ENCODE measurements at regions not wholly inside any gene's neighbourhood (a gene's known extent, or its start where the extent isn't known, plus 50 kb on each side); places are given as distances from the start of the nearest gene placed in this dataset.

DNA sequence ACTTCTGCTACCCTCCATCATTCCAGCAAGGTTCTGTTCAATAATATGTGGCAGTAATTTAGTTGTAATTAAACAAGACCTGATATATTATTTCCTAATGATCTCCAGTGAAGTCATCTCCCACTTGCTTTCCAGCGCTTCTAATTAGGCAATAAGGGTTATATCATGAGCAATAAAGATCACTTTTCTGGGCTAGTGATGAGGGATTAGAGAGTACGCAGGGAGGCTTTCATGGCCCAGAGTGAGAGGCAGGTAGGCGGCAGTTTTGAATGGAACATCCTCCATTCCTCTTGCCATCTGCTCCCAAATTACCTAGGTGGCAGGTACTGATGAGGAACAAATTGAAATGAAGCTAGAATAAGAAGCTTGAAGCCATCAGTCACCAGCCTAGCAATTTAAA is 358.1 kb upstream of the SYT4 start:
- TF ChIP-seq, protein P1, sequence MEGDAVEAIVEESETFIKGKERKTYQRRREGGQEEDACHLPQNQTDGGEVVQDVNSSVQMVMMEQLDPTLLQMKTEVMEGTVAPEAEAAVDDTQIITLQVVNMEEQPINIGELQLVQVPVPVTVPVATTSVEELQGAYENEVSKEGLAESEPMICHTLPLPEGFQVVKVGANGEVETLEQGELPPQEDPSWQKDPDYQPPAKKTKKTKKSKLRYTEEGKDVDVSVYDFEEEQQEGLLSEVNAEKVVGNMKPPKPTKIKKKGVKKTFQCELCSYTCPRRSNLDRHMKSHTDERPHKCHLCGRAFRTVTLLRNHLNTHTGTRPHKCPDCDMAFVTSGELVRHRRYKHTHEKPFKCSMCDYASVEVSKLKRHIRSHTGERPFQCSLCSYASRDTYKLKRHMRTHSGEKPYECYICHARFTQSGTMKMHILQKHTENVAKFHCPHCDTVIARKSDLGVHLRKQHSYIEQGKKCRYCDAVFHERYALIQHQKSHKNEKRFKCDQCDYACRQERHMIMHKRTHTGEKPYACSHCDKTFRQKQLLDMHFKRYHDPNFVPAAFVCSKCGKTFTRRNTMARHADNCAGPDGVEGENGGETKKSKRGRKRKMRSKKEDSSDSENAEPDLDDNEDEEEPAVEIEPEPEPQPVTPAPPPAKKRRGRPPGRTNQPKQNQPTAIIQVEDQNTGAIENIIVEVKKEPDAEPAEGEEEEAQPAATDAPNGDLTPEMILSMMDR (IDR thresholded peaks at IDR 0.05 in 2 of 3, conservative IDR thresholded peaks at IDR 0.05 in 1 of 3; ENCODE audit: borderline replicate concordance in 1 of 3, insufficient read depth in 1 of 3, low read depth in 2 of 3, low read length in 2 of 3), result no peak
- no peak for TF ChIP-seq SIN3A (IDR thresholded peaks at IDR 0.05; ENCODE audit: low read depth)
- no peak for TF ChIP-seq SP1 (IDR thresholded peaks at IDR 0.05; ENCODE audit: low read depth)
- TF ChIP-seq, protein P2, sequence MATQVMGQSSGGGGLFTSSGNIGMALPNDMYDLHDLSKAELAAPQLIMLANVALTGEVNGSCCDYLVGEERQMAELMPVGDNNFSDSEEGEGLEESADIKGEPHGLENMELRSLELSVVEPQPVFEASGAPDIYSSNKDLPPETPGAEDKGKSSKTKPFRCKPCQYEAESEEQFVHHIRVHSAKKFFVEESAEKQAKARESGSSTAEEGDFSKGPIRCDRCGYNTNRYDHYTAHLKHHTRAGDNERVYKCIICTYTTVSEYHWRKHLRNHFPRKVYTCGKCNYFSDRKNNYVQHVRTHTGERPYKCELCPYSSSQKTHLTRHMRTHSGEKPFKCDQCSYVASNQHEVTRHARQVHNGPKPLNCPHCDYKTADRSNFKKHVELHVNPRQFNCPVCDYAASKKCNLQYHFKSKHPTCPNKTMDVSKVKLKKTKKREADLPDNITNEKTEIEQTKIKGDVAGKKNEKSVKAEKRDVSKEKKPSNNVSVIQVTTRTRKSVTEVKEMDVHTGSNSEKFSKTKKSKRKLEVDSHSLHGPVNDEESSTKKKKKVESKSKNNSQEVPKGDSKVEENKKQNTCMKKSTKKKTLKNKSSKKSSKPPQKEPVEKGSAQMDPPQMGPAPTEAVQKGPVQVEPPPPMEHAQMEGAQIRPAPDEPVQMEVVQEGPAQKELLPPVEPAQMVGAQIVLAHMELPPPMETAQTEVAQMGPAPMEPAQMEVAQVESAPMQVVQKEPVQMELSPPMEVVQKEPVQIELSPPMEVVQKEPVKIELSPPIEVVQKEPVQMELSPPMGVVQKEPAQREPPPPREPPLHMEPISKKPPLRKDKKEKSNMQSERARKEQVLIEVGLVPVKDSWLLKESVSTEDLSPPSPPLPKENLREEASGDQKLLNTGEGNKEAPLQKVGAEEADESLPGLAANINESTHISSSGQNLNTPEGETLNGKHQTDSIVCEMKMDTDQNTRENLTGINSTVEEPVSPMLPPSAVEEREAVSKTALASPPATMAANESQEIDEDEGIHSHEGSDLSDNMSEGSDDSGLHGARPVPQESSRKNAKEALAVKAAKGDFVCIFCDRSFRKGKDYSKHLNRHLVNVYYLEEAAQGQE (IDR thresholded peaks at IDR 0.05; ENCODE audit: low read depth), result no peak
- no peak for TF ChIP-seq RAD21 (IDR thresholded peaks at IDR 0.05; ENCODE audit: low read depth)
- TF ChIP-seq, protein P3, sequence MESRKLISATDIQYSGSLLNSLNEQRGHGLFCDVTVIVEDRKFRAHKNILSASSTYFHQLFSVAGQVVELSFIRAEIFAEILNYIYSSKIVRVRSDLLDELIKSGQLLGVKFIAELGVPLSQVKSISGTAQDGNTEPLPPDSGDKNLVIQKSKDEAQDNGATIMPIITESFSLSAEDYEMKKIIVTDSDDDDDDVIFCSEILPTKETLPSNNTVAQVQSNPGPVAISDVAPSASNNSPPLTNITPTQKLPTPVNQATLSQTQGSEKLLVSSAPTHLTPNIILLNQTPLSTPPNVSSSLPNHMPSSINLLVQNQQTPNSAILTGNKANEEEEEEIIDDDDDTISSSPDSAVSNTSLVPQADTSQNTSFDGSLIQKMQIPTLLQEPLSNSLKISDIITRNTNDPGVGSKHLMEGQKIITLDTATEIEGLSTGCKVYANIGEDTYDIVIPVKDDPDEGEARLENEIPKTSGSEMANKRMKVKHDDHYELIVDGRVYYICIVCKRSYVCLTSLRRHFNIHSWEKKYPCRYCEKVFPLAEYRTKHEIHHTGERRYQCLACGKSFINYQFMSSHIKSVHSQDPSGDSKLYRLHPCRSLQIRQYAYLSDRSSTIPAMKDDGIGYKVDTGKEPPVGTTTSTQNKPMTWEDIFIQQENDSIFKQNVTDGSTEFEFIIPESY (IDR thresholded peaks at IDR 0.05; ENCODE audit: extremely low read depth, insufficient replicate concordance, low read length), result no peak
- TF ChIP-seq EGR1 (IDR thresholded peaks at IDR 0.05; ENCODE audit: low read depth), result no peak
- no peak for TF ChIP-seq POLR2A (IDR thresholded peaks at IDR 0.05; ENCODE audit: borderline replicate concordance, extremely low read depth, insufficient read depth, insufficient read length)
- no peak for TF ChIP-seq EZH2 (IDR thresholded peaks at IDR 0.05)
- no peak for TF ChIP-seq POLR2AphosphoS5 (IDR thresholded peaks at IDR 0.05; ENCODE audit: low read depth, low read length)
- no peak for TF ChIP-seq CEBPB (IDR thresholded peaks at IDR 0.05; ENCODE audit: low read depth)
- TF ChIP-seq, protein P4, sequence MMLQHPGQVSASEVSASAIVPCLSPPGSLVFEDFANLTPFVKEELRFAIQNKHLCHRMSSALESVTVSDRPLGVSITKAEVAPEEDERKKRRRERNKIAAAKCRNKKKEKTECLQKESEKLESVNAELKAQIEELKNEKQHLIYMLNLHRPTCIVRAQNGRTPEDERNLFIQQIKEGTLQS (IDR thresholded peaks at IDR 0.05), result no peak
- no peak for TF ChIP-seq YY1 (IDR thresholded peaks at IDR 0.05; ENCODE audit: extremely low read depth, insufficient replicate concordance, low read depth, low read length)
- no peak for TF ChIP-seq JUND (IDR thresholded peaks at IDR 0.05)

All from HCT116 (cell line).